Ectodermal cell (in vitro differentiated cells): ENCODE measurements at regions not wholly inside any gene's neighbourhood (a gene's known extent, or its start where the extent isn't known, plus 50 kb on each side); places are given as distances from the start of the nearest gene placed in this dataset.

Experiments
- H3K27ac ChIP-seq: 2 replicates; pipeline ENCODE4 v1.7.0; 2013; ENCODE audit warnings: mild to moderate bottlenecking, low read depth, low read length; ENCODE audit not compliant: insufficient read depth, poor library complexity, severe bottlenecking
- H3K27me3 ChIP-seq: 2 replicates; pipeline ENCODE4 v1.7.0; 2013; ENCODE audit warnings: mild to moderate bottlenecking, low read length; ENCODE audit not compliant: insufficient read depth, control insufficient read depth, poor library complexity, severe bottlenecking
- H3K36me3 ChIP-seq: one replicate; pipeline ENCODE4 v1.7.0; 2013; ENCODE audit warnings: low read length; ENCODE audit not compliant: control insufficient read depth, insufficient read depth
- H3K4me1 ChIP-seq: one replicate; pipeline ENCODE4 v1.7.0; 2013; ENCODE audit warnings: low read length; ENCODE audit not compliant: control insufficient read depth, insufficient read depth
- H3K4me3 ChIP-seq: 2 replicates; pipeline ENCODE4 v1.7.0; 2013; ENCODE audit warnings: low read depth, low read length, control low read depth; ENCODE audit not compliant: insufficient read depth
- H3K9me3 ChIP-seq: 2 replicates; pipeline ENCODE4 v1.7.0; 2013; ENCODE audit warnings: mild to moderate bottlenecking, low read length, moderate library complexity; ENCODE audit not compliant: control insufficient read depth
- WGBS, 2 experiments: methylation state at CpG; one replicate each; pipeline ENCODE4 v1.1.7; 2013; ENCODE audit warnings: missing lambda C conversion rate in 2 of 2; 5-methylcytosine and 5-hydroxymethylcytosine counted together

DNA sequence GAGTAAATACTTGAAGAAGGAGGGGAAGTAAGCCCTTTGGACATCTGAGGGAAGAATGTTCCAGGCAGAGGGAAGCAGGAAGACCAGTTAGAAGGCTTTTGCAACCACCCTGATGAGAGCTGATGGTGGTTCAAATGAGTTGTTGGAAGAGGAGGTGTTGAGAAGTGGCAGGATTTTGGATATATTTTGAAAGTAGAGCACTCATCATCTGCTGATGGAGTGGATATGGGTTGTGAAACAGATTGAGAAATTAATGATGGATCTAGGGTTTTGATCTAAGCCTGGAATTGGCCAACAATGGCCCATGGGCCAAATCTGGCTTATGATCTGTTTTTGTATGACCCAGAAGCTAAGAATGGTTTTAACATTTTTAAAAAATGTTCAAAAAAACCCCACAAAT is 230.7 kb downstream of the NDFIP2 start:
- H3K4me3 ChIP-seq, result no peak overlapping the region
- H3K9me3 ChIP-seq, result no peaks in the 10 kb centered on the region
- no peak overlapping the region for H3K27ac ChIP-seq
- no peaks in the 10 kb centered on the region for H3K36me3 ChIP-seq
- H3K4me1 ChIP-seq, result no peaks in the 10 kb centered on the region
- no peaks in the 10 kb centered on the region for H3K27me3 ChIP-seq

DNA sequence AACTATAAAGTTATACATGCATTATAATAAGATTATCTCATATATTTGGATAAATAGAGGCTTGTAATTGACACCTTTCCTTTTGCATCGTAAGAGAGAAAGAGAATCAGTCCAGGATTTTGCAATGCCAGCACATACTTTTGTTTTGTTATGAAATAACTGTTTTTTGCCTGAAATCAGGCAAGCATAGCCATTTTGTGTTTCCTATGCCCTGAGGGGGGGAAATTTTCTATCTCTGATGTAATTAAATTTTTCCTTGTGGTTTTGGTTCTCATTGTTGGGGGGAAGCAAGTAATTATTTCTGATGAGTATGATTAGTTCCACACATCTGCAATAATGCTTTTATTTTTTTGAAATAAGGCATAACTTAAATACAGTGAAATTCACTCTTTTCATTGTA is 229.4 kb downstream of the NDFIP2 start:
- Histone ChIP-seq H3K36me3 (no peaks in the 10 kb centered on the region), H3K9me3 (no peaks in the 10 kb centered on the region), H3K27ac (no peak overlapping the region), H3K27me3 (no peaks in the 10 kb centered on the region), H3K4me1 (no peaks in the 10 kb centered on the region), H3K4me3 (no peak overlapping the region)
- 100% methylated on average over 1 of the region's 1 CpG for WGBS, 2 experiments

GRCh38 chr13:79709471-79709870 is 228.5 kb downstream of the NDFIP2 start:
- Histone ChIP-seq H3K4me1 (no peaks in the 10 kb centered on the region), H3K36me3 (no peaks in the 10 kb centered on the region), H3K4me3 (no peak overlapping the region), H3K27ac (no peak overlapping the region), H3K9me3 (no peaks in the 10 kb centered on the region), H3K27me3 (no peaks in the 10 kb centered on the region)
- 100% methylated on average over 2 of the region's 2 CpGs; no CpG with 5 or more reads in 1 of the 2 experiments for WGBS, 2 experiments

DNA sequence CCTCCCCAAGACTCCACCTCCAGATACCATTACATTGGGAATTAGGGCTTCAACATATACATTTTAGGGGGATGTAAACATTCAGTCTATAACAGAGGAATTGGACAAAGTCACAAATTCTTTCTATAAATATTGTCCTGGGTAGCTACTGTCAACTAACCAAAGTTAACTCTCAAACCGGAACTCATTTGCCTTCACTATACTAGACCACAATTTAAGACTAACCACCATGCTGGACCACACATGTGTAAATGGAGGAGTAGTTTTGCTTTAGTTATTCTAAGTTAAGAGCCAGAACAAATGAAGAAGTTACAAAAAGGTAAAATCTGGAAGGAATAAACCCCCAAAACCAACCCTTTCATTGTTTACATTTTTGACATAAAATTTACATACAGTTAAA is 222.8 kb downstream of the NDFIP2 start:
- no peak overlapping the region for H3K4me3 ChIP-seq
- no peaks in the 10 kb centered on the region for H3K27me3 ChIP-seq
- H3K36me3 ChIP-seq, result no peaks in the 10 kb centered on the region
- WGBS, 2 experiments, result 100% methylated on average over 1 of the region's 1 CpG; no CpG with 5 or more reads in 1 of the 2 experiments
- no peaks in the 10 kb centered on the region for H3K4me1 ChIP-seq
- H3K9me3 ChIP-seq, result no peaks in the 10 kb centered on the region
- no peak overlapping the region for H3K27ac ChIP-seq

- H3K4me3 ChIP-seq, result no peak overlapping the region
- 91 to 95% methylated on average over 2 of the region's 2 CpGs for WGBS, 2 experiments
- no peaks in the 10 kb centered on the region for H3K9me3 ChIP-seq
- H3K27ac ChIP-seq, result no peak overlapping the region
- no peaks in the 10 kb centered on the region for H3K4me1 ChIP-seq
- no peaks in the 10 kb centered on the region for H3K36me3 ChIP-seq
- no peaks in the 10 kb centered on the region for H3K27me3 ChIP-seq
These were observed 214.8 kb downstream of the NDFIP2 start for GRCh38 chr13:79695754-79696153.

GRCh38 chr13:79692846-79693245 is 211.9 kb downstream of the NDFIP2 start:
- H3K27ac ChIP-seq, result no peak overlapping the region
- H3K4me1 ChIP-seq, result no peaks in the 10 kb centered on the region
- H3K4me3 ChIP-seq, result no peak overlapping the region
- H3K9me3 ChIP-seq, result no peaks in the 10 kb centered on the region
- 81 to 100% methylated on average over 1 of the region's 1 CpG for WGBS, 2 experiments
- H3K27me3 ChIP-seq, result no peaks in the 10 kb centered on the region
- no peaks in the 10 kb centered on the region for H3K36me3 ChIP-seq

GRCh38 chr13:79691826-79692225 is 210.9 kb downstream of the NDFIP2 start:
- H3K27ac ChIP-seq, result no peak overlapping the region
- WGBS, 2 experiments, result 92 to 98% methylated on average over 2 to 3 of the region's 3 CpGs
- no peaks in the 10 kb centered on the region for H3K36me3 ChIP-seq
- H3K9me3 ChIP-seq, result no peaks in the 10 kb centered on the region
- H3K4me3 ChIP-seq, result no peak overlapping the region
- no peaks in the 10 kb centered on the region for H3K27me3 ChIP-seq
- H3K4me1 ChIP-seq, result no peaks in the 10 kb centered on the region

DNA sequence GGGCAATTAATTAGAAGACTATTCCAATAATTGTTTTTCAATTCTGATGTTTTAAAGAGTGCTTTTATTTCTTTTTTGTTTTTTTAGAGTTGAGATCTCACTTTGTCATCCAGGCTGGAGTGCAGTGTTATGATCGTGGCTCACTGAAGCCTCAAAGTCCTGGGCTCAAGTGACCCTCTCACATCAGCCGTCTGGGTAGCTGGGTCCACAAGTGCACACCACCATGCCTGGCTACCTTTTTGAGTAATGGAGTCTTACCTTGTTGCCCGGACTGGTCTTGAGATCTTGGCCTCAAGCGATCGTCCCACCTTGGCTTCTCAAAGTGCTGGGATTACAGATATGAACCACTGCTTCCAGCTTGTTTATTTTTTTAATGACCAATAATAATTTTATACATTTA is 207.8 kb downstream of the NDFIP2 start:
- no peaks in the 10 kb centered on the region for H3K36me3 ChIP-seq
- 86 to 95% methylated on average over 5 of the region's 5 CpGs for WGBS, 2 experiments

DNA sequence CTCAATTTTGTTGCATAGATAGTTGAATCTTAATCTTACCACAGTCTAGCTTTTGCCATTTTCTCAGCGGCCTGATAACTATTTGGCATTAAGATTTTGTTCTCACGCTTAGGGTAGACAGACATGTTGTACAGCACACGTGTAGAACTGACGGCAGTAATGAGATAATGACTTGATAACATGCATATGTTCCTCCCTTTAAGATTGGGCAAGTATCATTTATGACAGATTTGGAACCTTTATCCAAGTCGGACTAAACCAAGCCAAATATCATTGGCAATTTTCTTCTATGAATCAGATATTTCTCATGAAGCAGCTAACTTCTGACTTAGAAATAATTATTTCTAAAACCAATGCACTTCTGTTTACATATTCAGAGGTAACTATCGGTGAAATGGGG is 205.5 kb downstream of the NDFIP2 start:
- Histone ChIP-seq H3K4me1 (no peaks in the 10 kb centered on the region), H3K36me3 (no peaks in the 10 kb centered on the region), H3K27me3 (no peaks in the 10 kb centered on the region), H3K4me3 (no peak overlapping the region), H3K9me3 (no peaks in the 10 kb centered on the region), H3K27ac (no peak overlapping the region)
- WGBS, 2 experiments, result 96 to 98% methylated on average over 6 of the region's 6 CpGs

More for the DNA sequence above, 207.8 kb downstream of the NDFIP2 start:
- H3K4me3 ChIP-seq, result no peak overlapping the region
- no peaks in the 10 kb centered on the region for H3K9me3 ChIP-seq
- no peaks in the 10 kb centered on the region for H3K4me1 ChIP-seq
- no peaks in the 10 kb centered on the region for H3K27me3 ChIP-seq
- H3K27ac ChIP-seq, result no peak overlapping the region

GRCh38 chr13:79684371-79684770 is 203.4 kb downstream of the NDFIP2 start:
- Histone ChIP-seq H3K4me3 (no peak overlapping the region), H3K36me3 (no peaks in the 10 kb centered on the region), H3K4me1 (no peaks in the 10 kb centered on the region), H3K27me3 (no peaks in the 10 kb centered on the region), H3K27ac (no peak overlapping the region), H3K9me3 (no peaks in the 10 kb centered on the region)
- 91 to 95% methylated on average over 3 of the region's 3 CpGs for WGBS, 2 experiments

DNA sequence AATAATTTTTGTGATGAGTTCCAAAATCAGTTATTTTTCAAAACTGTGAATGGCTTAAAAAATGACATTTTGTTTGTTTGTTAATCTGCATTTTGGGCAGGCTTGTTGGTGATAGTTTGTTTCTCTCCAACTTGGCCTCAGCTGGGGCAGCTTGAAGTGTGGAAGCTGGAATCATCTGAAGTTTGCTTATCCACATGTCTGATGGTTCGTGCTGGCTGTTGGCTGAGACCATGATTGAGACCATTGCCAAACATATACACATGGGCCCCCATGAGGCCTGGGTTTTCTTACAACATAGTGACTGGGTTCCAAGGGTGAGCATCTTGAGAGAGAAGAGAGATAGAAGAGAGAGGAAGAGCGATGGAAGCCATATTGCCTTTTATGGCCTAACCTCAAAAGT is 201.2 kb downstream of the NDFIP2 start:
- Histone ChIP-seq H3K36me3 (no peaks in the 10 kb centered on the region), H3K9me3 (no peaks in the 10 kb centered on the region), H3K4me1 (no peaks in the 10 kb centered on the region), H3K4me3 (no peak overlapping the region), H3K27me3 (no peaks in the 10 kb centered on the region), H3K27ac (no peak overlapping the region)
- WGBS, 2 experiments, result 94 to 100% methylated on average over 2 of the region's 2 CpGs
